Caco-2 (cell line): ENCODE measurements at regions not wholly inside any gene's neighbourhood (a gene's known extent, or its start where the extent isn't known, plus 50 kb on each side); places are given as distances from the start of the nearest gene placed in this dataset.

Experiments
- BruUV-seq: library from RNA; stranded (reverse); fragments of 400-500 nt; replicated peaks from 2 replicates; lab custom pipeline; 2021; lab: Mats Ljungman, UMichigan
- CTCF ChIA-PET: fragments of 300-600 bp; sonication (Branson Sonifier 250); formaldehyde crosslinking; loops from one replicate; lab custom pipeline; 2022; ENCODE audit warnings: antibody characterized with exemption; lab: Charles Lee
- POLR2A ChIA-PET: fragments of 300-600 bp; sonication (Branson Sonifier 250); formaldehyde crosslinking; loops from one replicate; lab custom pipeline; 2022; ENCODE audit warnings: antibody characterized with exemption; lab: Charles Lee
- DNase-seq, 2 experiments: peaks; one replicate each; pipeline versions ENCODE4 v3.0.0 to v3.0.0-alpha.2; 2020 to 2022
- H3K27me3 ChIP-seq: replicated peaks from 2 replicates; pipeline ENCODE4 v1.6.0; 2011; ENCODE audit warnings: low read length; ENCODE audit not compliant: control insufficient read depth, insufficient read depth
- H3K36me3 ChIP-seq: 2 replicates; pipeline ENCODE4 v1.5.1; 2011; ENCODE audit warnings: low read length; ENCODE audit not compliant: control insufficient read depth, insufficient read depth
- H3K4me1 ChIP-seq: fragments of 250-450 bp; sonication (Bioruptor Pico); 2 replicates; pipeline ENCODE4 v1.5.1; 2020; ENCODE audit warnings: mild to moderate bottlenecking
- H3K4me3 ChIP-seq: 2 replicates; pipeline ENCODE4 v1.5.1; 2011; ENCODE audit warnings: low read depth, mild to moderate bottlenecking, control low read depth, low read length
- H3K9me3 ChIP-seq: fragments of 250-450 bp; sonication (Bioruptor Pico); 2 replicates; pipeline ENCODE4 v1.5.1; 2020; ENCODE audit warnings: mild to moderate bottlenecking, moderate library complexity
- H3K27ac Mint-ChIP-seq: one replicate; pipeline ENCODE4 v1.8.0; 2022; ENCODE audit warnings: mixed read lengths; ENCODE audit not compliant: unreplicated experiment
- H3K27me3 Mint-ChIP-seq: one replicate; pipeline ENCODE4 v1.8.0; 2022; ENCODE audit warnings: mixed read lengths; ENCODE audit not compliant: insufficient read depth, unreplicated experiment
- H3K36me3 Mint-ChIP-seq: one replicate; pipeline ENCODE4 v1.8.0; 2022; ENCODE audit warnings: mild to moderate bottlenecking, mixed read lengths; ENCODE audit not compliant: insufficient read depth, unreplicated experiment
- H3K4me1 Mint-ChIP-seq: one replicate; pipeline ENCODE4 v1.8.0; 2022; ENCODE audit warnings: low read depth, mixed read lengths; ENCODE audit not compliant: unreplicated experiment
- H3K4me3 Mint-ChIP-seq: one replicate; pipeline ENCODE4 v1.8.0; 2022; ENCODE audit warnings: mild to moderate bottlenecking, moderate library complexity, mixed read lengths; ENCODE audit not compliant: unreplicated experiment
- H3K9me3 Mint-ChIP-seq: one replicate; pipeline ENCODE4 v1.8.0; 2022; ENCODE audit warnings: mixed read lengths; ENCODE audit not compliant: unreplicated experiment
- intact Hi-C: fragments of 100-400 bp; cut with micrococcal nuclease; formaldehyde crosslinking; loops from one replicate; pipeline ENCODE4 v1.10.0; 2022; ENCODE audit not compliant: unreplicated experiment
- TF ChIP-seq, protein P1 (sequence below), 2 experiments: fragments of 200-600 bp in 1 of 2; IDR thresholded peaks; 1 replicate in 1 of 2; 2 replicates in 1 of 2; pipeline versions ENCODE4 v1.5.1 to v1.8.0; 2011 to 2022; ENCODE audit warnings: antibody characterized with exemption in 1 of 2, control low read depth in 1 of 2, inconsistent platforms in 1 of 2, low read depth in 1 of 2, low read length in 1 of 2, mild to moderate bottlenecking in 1 of 2, moderate library complexity in 1 of 2; ENCODE audit not compliant: insufficient read depth in 1 of 2, severe bottlenecking in 1 of 2, unreplicated experiment in 1 of 2

DNA sequence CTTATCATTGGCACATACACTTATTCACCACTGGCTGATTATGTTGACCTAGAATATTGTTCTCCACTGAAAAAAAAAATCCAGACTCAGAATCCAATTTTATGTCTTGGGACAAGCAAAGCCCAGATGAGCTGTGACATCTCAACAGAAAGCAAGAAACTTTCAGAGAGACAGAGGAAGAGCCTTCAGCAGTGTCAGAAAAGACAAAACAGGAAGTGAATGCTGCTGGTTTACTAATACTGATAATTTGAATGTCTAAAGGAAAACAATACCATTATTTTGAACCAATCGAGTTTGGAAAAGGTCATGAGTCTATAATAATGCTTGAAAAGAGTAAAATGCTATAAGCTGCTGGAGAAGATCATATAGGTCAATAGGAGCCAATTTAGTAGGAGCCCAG is 179.8 kb upstream of the RIMS1 start:
- H3K4me3 ChIP-seq, result no peak overlapping the region
- H3K4me3 Mint-ChIP-seq, result no peak overlapping the region
- CTCF ChIA-PET, result no interaction called here
- H3K27me3 ChIP-seq, result no peaks in the 10 kb centered on the region
- no peaks in the 10 kb centered on the region for H3K27me3 Mint-ChIP-seq
- no peaks in the 10 kb centered on the region for H3K4me1 ChIP-seq
- TF ChIP-seq, protein P1, sequence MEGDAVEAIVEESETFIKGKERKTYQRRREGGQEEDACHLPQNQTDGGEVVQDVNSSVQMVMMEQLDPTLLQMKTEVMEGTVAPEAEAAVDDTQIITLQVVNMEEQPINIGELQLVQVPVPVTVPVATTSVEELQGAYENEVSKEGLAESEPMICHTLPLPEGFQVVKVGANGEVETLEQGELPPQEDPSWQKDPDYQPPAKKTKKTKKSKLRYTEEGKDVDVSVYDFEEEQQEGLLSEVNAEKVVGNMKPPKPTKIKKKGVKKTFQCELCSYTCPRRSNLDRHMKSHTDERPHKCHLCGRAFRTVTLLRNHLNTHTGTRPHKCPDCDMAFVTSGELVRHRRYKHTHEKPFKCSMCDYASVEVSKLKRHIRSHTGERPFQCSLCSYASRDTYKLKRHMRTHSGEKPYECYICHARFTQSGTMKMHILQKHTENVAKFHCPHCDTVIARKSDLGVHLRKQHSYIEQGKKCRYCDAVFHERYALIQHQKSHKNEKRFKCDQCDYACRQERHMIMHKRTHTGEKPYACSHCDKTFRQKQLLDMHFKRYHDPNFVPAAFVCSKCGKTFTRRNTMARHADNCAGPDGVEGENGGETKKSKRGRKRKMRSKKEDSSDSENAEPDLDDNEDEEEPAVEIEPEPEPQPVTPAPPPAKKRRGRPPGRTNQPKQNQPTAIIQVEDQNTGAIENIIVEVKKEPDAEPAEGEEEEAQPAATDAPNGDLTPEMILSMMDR (IDR thresholded peaks at IDR 0.05; ENCODE audit: insufficient read depth in 1 of 2, low read depth in 1 of 2, low read length in 1 of 2, severe bottlenecking in 1 of 2, unreplicated experiment in 1 of 2), result no peak
- POLR2A ChIA-PET, result no interaction called here
- no peaks in the 10 kb centered on the region for H3K4me1 Mint-ChIP-seq
- H3K27ac Mint-ChIP-seq, result no peak overlapping the region
- no peaks in the 10 kb centered on the region for H3K9me3 ChIP-seq
- no peaks in the 10 kb centered on the region for H3K36me3 Mint-ChIP-seq
- BruUV-seq, result no TSS peak
- DNase-seq, result no peak
- intact Hi-C loops, result no loop called here
- peaks cover 9% of the 10 kb centered on the region for H3K9me3 Mint-ChIP-seq
- H3K36me3 ChIP-seq, result no peaks in the 10 kb centered on the region

DNA sequence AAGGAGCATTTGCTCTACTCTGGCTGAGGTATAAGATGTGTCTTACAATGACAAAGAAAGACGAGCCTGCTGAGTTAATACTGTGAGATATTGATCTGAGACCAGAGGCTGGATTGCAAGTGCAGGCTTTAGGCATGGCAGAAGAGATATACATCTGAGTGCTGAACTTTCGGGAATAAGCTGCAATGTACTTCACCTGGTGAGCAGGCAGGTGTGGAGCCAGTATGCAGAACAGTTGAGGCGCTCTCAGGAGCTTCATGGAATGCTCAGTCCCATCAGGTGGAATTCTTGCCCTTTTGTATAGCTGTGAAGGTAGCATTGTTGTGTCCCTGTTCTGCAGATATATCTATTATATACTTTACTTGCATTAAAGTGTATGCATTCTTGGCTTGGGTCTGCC is 179.3 kb upstream of the RIMS1 start:
- Mint-ChIP-seq H3K27ac (no peak overlapping the region), H3K9me3 (peaks cover 9% of the 10 kb centered on the region), H3K4me1 (no peaks in the 10 kb centered on the region), H3K27me3 (no peaks in the 10 kb centered on the region), H3K4me3 (no peak overlapping the region), H3K36me3 (no peaks in the 10 kb centered on the region)
- Histone ChIP-seq H3K4me1 (no peaks in the 10 kb centered on the region), H3K9me3 (no peaks in the 10 kb centered on the region), H3K27me3 (no peaks in the 10 kb centered on the region), H3K36me3 (no peaks in the 10 kb centered on the region), H3K4me3 (no peak overlapping the region)
- intact Hi-C loops, result no loop called here
- POLR2A ChIA-PET, result no interaction called here
- no TSS peak for BruUV-seq
- TF ChIP-seq, protein P1 (IDR thresholded peaks at IDR 0.05; ENCODE audit: insufficient read depth in 1 of 2, low read depth in 1 of 2, low read length in 1 of 2, severe bottlenecking in 1 of 2, unreplicated experiment in 1 of 2), result no peak
- no peak for DNase-seq
- CTCF ChIA-PET, result no interaction called here

DNA sequence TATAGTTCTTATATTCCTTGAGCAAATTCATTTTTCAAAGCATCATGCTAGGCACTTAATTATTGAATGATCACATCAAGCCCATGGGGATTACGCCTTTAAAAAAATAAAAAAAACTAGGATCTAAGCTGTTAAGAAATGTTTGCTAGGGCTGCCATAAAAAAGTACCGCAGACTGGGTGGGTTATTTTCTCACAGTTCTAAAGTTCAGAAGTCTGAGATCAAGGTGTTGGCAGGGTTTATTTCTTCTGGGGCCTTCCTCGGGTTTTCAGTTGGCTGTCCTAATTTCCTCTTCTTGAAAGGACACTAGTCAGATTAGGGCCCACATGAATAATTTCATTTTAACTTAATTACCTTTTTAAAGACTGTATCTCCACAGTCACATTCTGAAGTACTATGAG is 165.6 kb upstream of the RIMS1 start:
- Histone ChIP-seq H3K9me3 (no peaks in the 10 kb centered on the region), H3K4me1 (0 out of 2 replicates have a peak, but pooled peaks cover 11% of the 10 kb centered on the region), H3K4me3 (no peak overlapping the region), H3K36me3 (no peaks in the 10 kb centered on the region), H3K27me3 (no peaks in the 10 kb centered on the region)
- H3K4me3 Mint-ChIP-seq, result no peak overlapping the region
- BruUV-seq, result no TSS peak
- intact Hi-C loops, result no loop called here
- no peaks in the 10 kb centered on the region for H3K27me3 Mint-ChIP-seq
- peaks cover 10% of the 10 kb centered on the region for H3K4me1 Mint-ChIP-seq
- ChIA-PET CTCF (no interaction called here), POLR2A (no interaction called here)
- TF ChIP-seq, protein P1 (IDR thresholded peaks at IDR 0.05; ENCODE audit: insufficient read depth in 1 of 2, low read depth in 1 of 2, low read length in 1 of 2, severe bottlenecking in 1 of 2, unreplicated experiment in 1 of 2), result no peak
- H3K27ac Mint-ChIP-seq, result no peak overlapping the region
- H3K9me3 Mint-ChIP-seq, result peaks cover 4% of the 10 kb centered on the region
- DNase-seq, result no peak
- H3K36me3 Mint-ChIP-seq, result no peaks in the 10 kb centered on the region
